ENCODE measurements at regions not wholly inside any gene's neighbourhood (a gene's known extent, or its start where the extent isn't known, plus 50 kb on each side); places are given as distances from the start of the nearest gene placed in this dataset.

- TF ChIP-seq, protein P1, sequence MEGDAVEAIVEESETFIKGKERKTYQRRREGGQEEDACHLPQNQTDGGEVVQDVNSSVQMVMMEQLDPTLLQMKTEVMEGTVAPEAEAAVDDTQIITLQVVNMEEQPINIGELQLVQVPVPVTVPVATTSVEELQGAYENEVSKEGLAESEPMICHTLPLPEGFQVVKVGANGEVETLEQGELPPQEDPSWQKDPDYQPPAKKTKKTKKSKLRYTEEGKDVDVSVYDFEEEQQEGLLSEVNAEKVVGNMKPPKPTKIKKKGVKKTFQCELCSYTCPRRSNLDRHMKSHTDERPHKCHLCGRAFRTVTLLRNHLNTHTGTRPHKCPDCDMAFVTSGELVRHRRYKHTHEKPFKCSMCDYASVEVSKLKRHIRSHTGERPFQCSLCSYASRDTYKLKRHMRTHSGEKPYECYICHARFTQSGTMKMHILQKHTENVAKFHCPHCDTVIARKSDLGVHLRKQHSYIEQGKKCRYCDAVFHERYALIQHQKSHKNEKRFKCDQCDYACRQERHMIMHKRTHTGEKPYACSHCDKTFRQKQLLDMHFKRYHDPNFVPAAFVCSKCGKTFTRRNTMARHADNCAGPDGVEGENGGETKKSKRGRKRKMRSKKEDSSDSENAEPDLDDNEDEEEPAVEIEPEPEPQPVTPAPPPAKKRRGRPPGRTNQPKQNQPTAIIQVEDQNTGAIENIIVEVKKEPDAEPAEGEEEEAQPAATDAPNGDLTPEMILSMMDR (IDR thresholded peaks at IDR 0.05; ENCODE audit: low read depth, low read length, missing control alignments) = no peak
- in situ Hi-C loops (cut with HindIII; ENCODE audit: low sequenced_read_pairs) = no loop called here
- no peak for DNase-seq (ENCODE audit: low read depth)
Measured at GRCh38 chr13:111976474-111977178, 90.3 kb upstream of the SOX1 start.

GRCh38 chr13:111977179-111977506 lies 89.8 kb upstream of the SOX1 start:
- in situ Hi-C loops (cut with HindIII; ENCODE audit: low sequenced_read_pairs) = no loop called here

More at GRCh38 chr13:111976474-111977178, 90.3 kb upstream of the SOX1 start:
- no peak overlapping the region for H3K4me3 ChIP-seq (ENCODE audit: low read depth, low read length)

GRCh38 chr13:111978546-111978945 lies 88.4 kb upstream of the SOX1 start:
- no peak for DNase-seq (ENCODE audit: low read depth)
- no peak overlapping the region for H3K4me3 ChIP-seq (ENCODE audit: low read depth, low read length)
- TF ChIP-seq, protein P1 (IDR thresholded peaks at IDR 0.05; ENCODE audit: low read depth, low read length, missing control alignments) = no peak
- in situ Hi-C loops (cut with HindIII; ENCODE audit: low sequenced_read_pairs) = no loop called here

More at GRCh38 chr13:111977179-111977506, 89.8 kb upstream of the SOX1 start:
- DNase-seq (ENCODE audit: low read depth) = no peak
- no peak overlapping the region for H3K4me3 ChIP-seq (ENCODE audit: low read depth, low read length)
- TF ChIP-seq, protein P1 (IDR thresholded peaks at IDR 0.05; ENCODE audit: low read depth, low read length, missing control alignments) = no peak

DNA sequence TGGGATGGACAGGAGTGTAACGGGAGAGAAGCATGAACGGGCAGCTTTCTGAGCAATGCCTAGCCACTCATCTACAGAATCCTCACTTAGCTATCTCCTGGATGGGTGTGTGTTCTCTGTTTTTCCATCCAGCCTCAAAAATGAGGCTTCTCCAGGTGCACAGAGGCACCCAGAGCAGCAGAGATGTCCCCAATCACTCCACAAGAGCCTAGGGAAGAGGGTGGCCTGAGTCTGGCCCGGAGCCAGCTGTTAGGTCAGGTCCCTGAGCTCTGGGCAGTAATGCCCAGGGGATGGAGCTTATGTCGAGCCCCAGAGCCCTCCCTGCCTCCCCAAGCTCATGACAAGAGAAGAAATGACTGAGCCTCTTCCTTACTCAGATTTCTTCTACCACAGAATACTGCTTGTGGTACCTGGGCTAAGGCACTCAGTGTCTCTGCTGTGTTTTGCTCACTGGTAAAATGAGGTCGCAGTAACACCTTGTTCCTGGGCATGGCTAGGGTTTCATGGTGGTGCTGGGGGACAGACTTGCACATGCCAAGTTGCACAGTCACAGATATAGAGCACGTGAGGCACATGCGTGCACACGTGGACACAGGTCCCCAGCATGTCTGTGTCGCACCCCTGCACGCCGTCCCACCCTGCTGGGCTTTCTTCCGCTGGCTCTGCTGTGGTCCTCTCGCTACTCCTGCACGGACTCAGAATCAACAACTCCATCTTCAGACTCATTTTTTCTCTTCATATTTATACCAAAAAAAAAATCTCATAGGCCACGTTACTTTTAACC lies 86.6 kb upstream of the SOX1 start:
- TF ChIP-seq, protein P1 (IDR thresholded peaks at IDR 0.05; ENCODE audit: low read depth, low read length, missing control alignments) = no peak
- no peak overlapping the region for H3K4me3 ChIP-seq (ENCODE audit: low read depth, low read length)
- DNase-seq (ENCODE audit: low read depth) = no peak
- in situ Hi-C loops (cut with HindIII; ENCODE audit: low sequenced_read_pairs) = no loop called here

DNA sequence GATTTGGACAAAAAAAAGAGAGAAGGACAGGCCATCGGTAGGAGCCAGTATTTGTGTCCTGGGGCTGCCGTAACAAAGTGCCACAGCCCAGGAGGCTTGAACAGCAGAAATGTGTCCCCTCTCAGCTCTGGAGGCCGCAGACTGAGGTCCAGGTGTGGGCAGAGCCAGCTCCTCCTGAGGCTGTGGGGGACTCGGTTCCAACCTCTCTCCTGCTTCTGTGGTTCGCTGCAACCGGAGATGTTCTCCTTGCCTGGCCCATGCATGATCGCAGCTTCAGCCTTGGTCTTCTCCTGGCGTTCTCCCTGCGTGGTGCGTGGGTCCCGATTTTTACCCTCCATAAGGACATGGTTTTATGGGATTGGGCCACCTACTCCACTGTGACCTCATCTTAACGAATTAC lies 85.9 kb upstream of the SOX1 start:
- in situ Hi-C loops (cut with HindIII; ENCODE audit: low sequenced_read_pairs) = no loop called here
- TF ChIP-seq, protein P1 (IDR thresholded peaks at IDR 0.05; ENCODE audit: low read depth, low read length, missing control alignments) = no peak
- DNase-seq (ENCODE audit: low read depth) = no peak
- no peak overlapping the region for H3K4me3 ChIP-seq (ENCODE audit: low read depth, low read length)

DNA sequence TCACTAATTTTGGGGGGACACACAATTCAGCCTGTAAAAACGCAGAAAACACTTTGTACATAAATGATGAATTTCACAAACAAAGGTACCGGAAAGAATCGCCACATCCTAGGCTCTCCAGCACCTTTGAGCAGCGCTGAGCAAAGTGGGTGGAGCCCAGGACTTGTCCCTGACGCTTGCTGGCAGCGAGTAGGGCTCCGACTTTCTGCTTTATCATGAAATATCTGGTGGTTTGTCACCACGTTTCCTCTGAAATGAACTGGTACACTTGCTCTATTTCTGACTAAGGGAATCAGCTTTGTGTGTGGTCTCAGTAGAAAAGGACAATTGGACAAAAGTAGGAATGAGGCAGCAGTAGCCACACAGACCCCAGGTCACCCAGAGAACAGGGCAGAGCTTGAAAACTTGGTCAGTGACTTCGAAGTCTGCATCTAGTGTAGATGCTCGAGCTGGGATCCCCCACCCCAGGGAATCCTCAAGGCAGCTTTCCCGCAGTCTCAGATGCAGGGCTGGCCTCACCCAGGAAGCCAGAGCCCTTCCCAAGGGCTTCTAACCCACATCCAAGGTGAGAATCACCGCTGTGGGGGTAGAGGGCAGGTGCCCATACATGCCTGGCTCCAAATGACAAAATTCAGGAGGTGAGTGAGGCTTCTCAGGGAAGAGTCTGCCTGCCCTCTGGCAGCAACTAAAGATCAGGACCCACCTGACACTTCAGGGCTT lies 85.3 kb upstream of the SOX1 start:
- in situ Hi-C loops (cut with HindIII; ENCODE audit: low sequenced_read_pairs) = no loop called here
- H3K4me3 ChIP-seq (ENCODE audit: low read depth, low read length) = no peak overlapping the region
- TF ChIP-seq, protein P1 (IDR thresholded peaks at IDR 0.05; ENCODE audit: low read depth, low read length, missing control alignments) = no peak
- no peak for DNase-seq (ENCODE audit: low read depth)

Measured in astrocyte of the cerebellum (primary cell).